ENCODE measurements at regions not wholly inside any gene's neighbourhood (a gene's known extent, or its start where the extent isn't known, plus 50 kb on each side); places are given as distances from the start of the nearest gene placed in this dataset.

DNA sequence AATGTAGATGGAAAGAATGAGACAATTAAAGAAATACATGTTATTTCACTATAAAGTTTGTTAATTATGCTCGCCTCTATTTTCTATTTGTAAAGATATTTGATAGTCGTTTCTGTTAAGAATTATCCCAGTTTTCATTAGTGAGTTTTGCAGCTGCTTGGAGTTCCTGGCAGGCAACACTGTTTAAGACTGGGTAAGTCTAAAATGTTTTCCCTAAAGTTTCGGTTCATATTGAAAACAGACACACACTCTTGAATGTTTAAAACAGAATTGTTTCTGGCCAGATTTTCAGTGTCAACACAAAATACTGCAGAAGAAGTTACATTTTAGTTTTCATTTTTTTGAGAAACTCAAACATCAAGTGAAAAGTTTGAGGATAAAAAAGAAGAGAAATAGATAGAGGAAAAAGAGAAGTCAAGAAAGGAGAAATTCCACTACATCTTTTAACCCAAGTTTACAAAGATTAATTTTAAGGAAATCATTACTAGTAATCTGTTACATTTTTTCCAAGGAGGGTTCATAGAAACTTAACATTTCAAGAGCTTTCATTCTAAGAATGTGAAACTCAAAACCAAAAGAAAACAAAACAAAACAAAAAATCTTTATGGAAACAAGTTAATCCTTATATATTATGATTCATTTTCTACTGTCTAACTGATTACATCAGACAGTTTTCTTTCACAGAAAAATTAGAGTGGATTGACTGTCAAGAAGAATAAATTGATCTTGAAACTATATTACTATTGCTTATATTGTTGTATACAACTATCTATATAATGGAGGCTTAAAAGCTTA, 305.5 kb downstream of the FAT4 start:
- no peak for DNase-seq (ENCODE audit: low spot score)
- H3K27ac ChIP-seq (ENCODE audit: low read depth in 1 of 2, low read length in 2 of 2) = no peak overlapping the region
- TF ChIP-seq GABPA (IDR thresholded peaks at IDR 0.05 in 1 of 2, conservative IDR thresholded peaks at IDR 0.05 in 1 of 2) (no peak), JUND (IDR thresholded peaks at IDR 0.05) (no peak), TAF1 (conservative IDR thresholded peaks at IDR 0.05) (no peak), FOXA2 (IDR thresholded peaks at IDR 0.05) (no peak), HNF4G (IDR thresholded peaks at IDR 0.05) (no peak), EGR1 (IDR thresholded peaks at IDR 0.05; ENCODE audit: low read depth in 2 of 2) (no peak), FOXA1 (IDR thresholded peaks at IDR 0.05) (no peak)
- TF ChIP-seq, protein P1, sequence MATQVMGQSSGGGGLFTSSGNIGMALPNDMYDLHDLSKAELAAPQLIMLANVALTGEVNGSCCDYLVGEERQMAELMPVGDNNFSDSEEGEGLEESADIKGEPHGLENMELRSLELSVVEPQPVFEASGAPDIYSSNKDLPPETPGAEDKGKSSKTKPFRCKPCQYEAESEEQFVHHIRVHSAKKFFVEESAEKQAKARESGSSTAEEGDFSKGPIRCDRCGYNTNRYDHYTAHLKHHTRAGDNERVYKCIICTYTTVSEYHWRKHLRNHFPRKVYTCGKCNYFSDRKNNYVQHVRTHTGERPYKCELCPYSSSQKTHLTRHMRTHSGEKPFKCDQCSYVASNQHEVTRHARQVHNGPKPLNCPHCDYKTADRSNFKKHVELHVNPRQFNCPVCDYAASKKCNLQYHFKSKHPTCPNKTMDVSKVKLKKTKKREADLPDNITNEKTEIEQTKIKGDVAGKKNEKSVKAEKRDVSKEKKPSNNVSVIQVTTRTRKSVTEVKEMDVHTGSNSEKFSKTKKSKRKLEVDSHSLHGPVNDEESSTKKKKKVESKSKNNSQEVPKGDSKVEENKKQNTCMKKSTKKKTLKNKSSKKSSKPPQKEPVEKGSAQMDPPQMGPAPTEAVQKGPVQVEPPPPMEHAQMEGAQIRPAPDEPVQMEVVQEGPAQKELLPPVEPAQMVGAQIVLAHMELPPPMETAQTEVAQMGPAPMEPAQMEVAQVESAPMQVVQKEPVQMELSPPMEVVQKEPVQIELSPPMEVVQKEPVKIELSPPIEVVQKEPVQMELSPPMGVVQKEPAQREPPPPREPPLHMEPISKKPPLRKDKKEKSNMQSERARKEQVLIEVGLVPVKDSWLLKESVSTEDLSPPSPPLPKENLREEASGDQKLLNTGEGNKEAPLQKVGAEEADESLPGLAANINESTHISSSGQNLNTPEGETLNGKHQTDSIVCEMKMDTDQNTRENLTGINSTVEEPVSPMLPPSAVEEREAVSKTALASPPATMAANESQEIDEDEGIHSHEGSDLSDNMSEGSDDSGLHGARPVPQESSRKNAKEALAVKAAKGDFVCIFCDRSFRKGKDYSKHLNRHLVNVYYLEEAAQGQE (IDR thresholded peaks at IDR 0.05) = no peak
- TF ChIP-seq, protein P2, sequence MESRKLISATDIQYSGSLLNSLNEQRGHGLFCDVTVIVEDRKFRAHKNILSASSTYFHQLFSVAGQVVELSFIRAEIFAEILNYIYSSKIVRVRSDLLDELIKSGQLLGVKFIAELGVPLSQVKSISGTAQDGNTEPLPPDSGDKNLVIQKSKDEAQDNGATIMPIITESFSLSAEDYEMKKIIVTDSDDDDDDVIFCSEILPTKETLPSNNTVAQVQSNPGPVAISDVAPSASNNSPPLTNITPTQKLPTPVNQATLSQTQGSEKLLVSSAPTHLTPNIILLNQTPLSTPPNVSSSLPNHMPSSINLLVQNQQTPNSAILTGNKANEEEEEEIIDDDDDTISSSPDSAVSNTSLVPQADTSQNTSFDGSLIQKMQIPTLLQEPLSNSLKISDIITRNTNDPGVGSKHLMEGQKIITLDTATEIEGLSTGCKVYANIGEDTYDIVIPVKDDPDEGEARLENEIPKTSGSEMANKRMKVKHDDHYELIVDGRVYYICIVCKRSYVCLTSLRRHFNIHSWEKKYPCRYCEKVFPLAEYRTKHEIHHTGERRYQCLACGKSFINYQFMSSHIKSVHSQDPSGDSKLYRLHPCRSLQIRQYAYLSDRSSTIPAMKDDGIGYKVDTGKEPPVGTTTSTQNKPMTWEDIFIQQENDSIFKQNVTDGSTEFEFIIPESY (IDR thresholded peaks at IDR 0.05) = no peak
- TF ChIP-seq, protein P3, sequence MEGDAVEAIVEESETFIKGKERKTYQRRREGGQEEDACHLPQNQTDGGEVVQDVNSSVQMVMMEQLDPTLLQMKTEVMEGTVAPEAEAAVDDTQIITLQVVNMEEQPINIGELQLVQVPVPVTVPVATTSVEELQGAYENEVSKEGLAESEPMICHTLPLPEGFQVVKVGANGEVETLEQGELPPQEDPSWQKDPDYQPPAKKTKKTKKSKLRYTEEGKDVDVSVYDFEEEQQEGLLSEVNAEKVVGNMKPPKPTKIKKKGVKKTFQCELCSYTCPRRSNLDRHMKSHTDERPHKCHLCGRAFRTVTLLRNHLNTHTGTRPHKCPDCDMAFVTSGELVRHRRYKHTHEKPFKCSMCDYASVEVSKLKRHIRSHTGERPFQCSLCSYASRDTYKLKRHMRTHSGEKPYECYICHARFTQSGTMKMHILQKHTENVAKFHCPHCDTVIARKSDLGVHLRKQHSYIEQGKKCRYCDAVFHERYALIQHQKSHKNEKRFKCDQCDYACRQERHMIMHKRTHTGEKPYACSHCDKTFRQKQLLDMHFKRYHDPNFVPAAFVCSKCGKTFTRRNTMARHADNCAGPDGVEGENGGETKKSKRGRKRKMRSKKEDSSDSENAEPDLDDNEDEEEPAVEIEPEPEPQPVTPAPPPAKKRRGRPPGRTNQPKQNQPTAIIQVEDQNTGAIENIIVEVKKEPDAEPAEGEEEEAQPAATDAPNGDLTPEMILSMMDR (IDR thresholded peaks at IDR 0.05; ENCODE audit: low read depth, low read length, missing input control) = no peak
- no peak overlapping the region for H3K4me3 ChIP-seq (ENCODE audit: low read depth in 1 of 3, low read length in 3 of 3)
- no peaks in the 10 kb centered on the region for H3K4me1 ChIP-seq (ENCODE audit: control insufficient read depth in 4 of 4, insufficient read depth in 4 of 4, low read length in 3 of 4)
- no peaks in the 10 kb centered on the region for H3K9me3 ChIP-seq (ENCODE audit: control insufficient read depth in 4 of 4, low read length in 3 of 4)
- H3K9ac ChIP-seq (ENCODE audit: low read depth in 1 of 2, low read length in 2 of 2) = no peak overlapping the region
- 72% methylated on average over 3 of the region's 3 CpGs for WGBS
- H3K27me3 ChIP-seq (ENCODE audit: control insufficient read depth in 4 of 4, insufficient read depth in 4 of 4, low read length in 3 of 4) = no peaks in the 10 kb centered on the region
- H3K36me3 ChIP-seq (ENCODE audit: control insufficient read depth in 4 of 4, insufficient read depth in 3 of 4, low read depth in 1 of 4, low read length in 3 of 4) = no peaks in the 10 kb centered on the region

DNA sequence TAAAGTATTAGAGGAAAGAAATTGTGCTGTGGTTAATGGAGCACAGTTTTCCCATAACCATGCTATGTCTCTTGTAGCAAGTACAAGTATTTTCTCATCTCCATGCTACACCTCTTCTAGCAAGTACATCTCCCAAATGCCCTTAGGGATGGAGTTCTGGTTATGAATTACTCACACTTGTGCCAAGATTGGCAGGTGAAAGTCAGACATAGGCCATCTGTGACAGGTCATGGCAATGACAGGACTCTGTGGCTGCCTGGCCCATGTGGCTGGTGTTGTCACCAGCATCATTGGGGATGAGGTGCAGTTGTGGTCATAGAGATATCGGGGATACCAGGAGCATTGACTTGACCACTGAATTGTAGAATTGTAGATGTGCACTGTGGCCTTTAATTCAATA, 310.2 kb downstream of the FAT4 start:
- H3K4me3 ChIP-seq (ENCODE audit: low read depth in 1 of 3, low read length in 3 of 3) = no peak overlapping the region
- H3K36me3 ChIP-seq (ENCODE audit: control insufficient read depth in 4 of 4, insufficient read depth in 3 of 4, low read depth in 1 of 4, low read length in 3 of 4) = no peaks in the 10 kb centered on the region
- H3K4me1 ChIP-seq (ENCODE audit: control insufficient read depth in 4 of 4, insufficient read depth in 4 of 4, low read length in 3 of 4) = no peaks in the 10 kb centered on the region
- TF ChIP-seq JUND (IDR thresholded peaks at IDR 0.05) (no peak), YY1 (IDR thresholded peaks at IDR 0.05) (no peak), EGR1 (IDR thresholded peaks at IDR 0.05; ENCODE audit: low read depth in 2 of 2) (no peak), RXRA (IDR thresholded peaks at IDR 0.05) (no peak), NR2F2 (IDR thresholded peaks at IDR 0.05) (no peak), FOXA1 (IDR thresholded peaks at IDR 0.05) (no peak)
- TF ChIP-seq, protein P2 (IDR thresholded peaks at IDR 0.05) = no peak
- TF ChIP-seq, protein P3 (IDR thresholded peaks at IDR 0.05; ENCODE audit: low read depth, low read length, missing input control) = no peak
- TF ChIP-seq, protein P4, sequence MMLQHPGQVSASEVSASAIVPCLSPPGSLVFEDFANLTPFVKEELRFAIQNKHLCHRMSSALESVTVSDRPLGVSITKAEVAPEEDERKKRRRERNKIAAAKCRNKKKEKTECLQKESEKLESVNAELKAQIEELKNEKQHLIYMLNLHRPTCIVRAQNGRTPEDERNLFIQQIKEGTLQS (IDR thresholded peaks at IDR 0.05) = no peak
- no peak overlapping the region for H3K9ac ChIP-seq (ENCODE audit: low read depth in 1 of 2, low read length in 2 of 2)
- 92% methylated on average over 1 of the region's 1 CpG for WGBS
- no peaks in the 10 kb centered on the region for H3K27me3 ChIP-seq (ENCODE audit: control insufficient read depth in 4 of 4, insufficient read depth in 4 of 4, low read length in 3 of 4)
- no peak for DNase-seq (ENCODE audit: low spot score)
- H3K27ac ChIP-seq (ENCODE audit: low read depth in 1 of 2, low read length in 2 of 2) = no peak overlapping the region
- no peaks in the 10 kb centered on the region for H3K9me3 ChIP-seq (ENCODE audit: control insufficient read depth in 4 of 4, low read length in 3 of 4)
